Gastroesophageal sphincter (tissue), 3 donors: ENCODE measurements at regions not wholly inside any gene's neighbourhood (a gene's known extent, or its start where the extent isn't known, plus 50 kb on each side); places are given as distances from the start of the nearest gene placed in this dataset.
"Not testable (repeated sequence)": the region's sequence is repeated elsewhere in the genome, so short reads cannot be mapped to it uniquely, and the experiment has no call there.

Source experiments
- EP300 ChIP-seq: sonication (generic); formaldehyde crosslinking; IDR thresholded peaks from one replicate; pipeline ENCODE4 v1.6.1; 2017; ENCODE audit warnings: antibody characterized with exemption, mild to moderate bottlenecking
- POLR2A ChIP-seq, 2 donors: fragments of 450-650 bp; IDR thresholded peaks; one replicate each; pipeline ENCODE4 v1.6.1; 2017; ENCODE audit warnings: antibody characterized with exemption in 2 of 2, mild to moderate bottlenecking in 2 of 2, moderate library complexity in 1 of 2
- TF ChIP-seq, protein P1 (sequence below), 4 experiments: fragments of 200-600 bp in 2 of 4; fragments of 450-650 bp in 2 of 4; sonication (generic) in 1 of 4; IDR thresholded peaks; one replicate each; pipeline ENCODE4 v1.5.1; 2017 to 2019; ENCODE audit warnings: antibody characterized with exemption in 4 of 4, mild to moderate bottlenecking in 2 of 4, moderate library complexity in 2 of 4

DNA sequence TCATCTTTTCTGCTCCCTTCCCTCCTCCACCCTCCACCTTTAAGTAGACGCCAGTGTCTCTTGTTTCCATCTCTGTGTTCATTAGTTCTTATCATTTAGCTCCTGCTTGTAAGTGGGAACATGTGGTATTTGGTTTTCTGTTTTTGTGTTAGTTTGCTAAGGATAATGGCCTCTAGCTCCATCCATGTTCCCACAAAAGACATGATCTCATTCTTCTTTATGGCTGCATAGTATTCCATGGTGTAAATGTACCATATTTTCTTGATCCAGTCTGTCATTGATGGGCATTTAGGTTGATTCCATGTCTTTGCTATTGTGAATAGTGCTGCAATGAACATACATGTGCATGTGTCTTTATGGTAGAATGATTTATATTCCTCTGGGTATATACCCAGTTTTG, 236.5 kb downstream of the SOCS6 start:
- not testable (repeated sequence) for TF ChIP-seq EP300; POLR2A (IDR thresholded peaks at IDR 0.05)
- TF ChIP-seq, protein P1, sequence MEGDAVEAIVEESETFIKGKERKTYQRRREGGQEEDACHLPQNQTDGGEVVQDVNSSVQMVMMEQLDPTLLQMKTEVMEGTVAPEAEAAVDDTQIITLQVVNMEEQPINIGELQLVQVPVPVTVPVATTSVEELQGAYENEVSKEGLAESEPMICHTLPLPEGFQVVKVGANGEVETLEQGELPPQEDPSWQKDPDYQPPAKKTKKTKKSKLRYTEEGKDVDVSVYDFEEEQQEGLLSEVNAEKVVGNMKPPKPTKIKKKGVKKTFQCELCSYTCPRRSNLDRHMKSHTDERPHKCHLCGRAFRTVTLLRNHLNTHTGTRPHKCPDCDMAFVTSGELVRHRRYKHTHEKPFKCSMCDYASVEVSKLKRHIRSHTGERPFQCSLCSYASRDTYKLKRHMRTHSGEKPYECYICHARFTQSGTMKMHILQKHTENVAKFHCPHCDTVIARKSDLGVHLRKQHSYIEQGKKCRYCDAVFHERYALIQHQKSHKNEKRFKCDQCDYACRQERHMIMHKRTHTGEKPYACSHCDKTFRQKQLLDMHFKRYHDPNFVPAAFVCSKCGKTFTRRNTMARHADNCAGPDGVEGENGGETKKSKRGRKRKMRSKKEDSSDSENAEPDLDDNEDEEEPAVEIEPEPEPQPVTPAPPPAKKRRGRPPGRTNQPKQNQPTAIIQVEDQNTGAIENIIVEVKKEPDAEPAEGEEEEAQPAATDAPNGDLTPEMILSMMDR (IDR thresholded peaks at IDR 0.05), result not testable (repeated sequence)
